GM18951 (cell line): ENCODE measurements at regions not wholly inside any gene's neighbourhood (a gene's known extent, or its start where the extent isn't known, plus 50 kb on each side); places are given as distances from the start of the nearest gene placed in this dataset.

Experiments used
- POLR2A ChIP-seq: IDR thresholded peaks from 4 replicates; pipeline ENCODE4 v1.6.1; 2011; ENCODE audit warnings: mild to moderate bottlenecking; ENCODE audit not compliant: insufficient read length, insufficient read depth; ENCODE audit errors: extremely low read depth
- in situ Hi-C: fragments of 300-500 bp; cut with MboI; formaldehyde crosslinking; loops from one replicate; pipeline ENCODE4 v1.12.0; 2022; ENCODE audit warnings: low sequenced_read_pairs, mixed read lengths, inconsistent platforms; ENCODE audit not compliant: unreplicated experiment

- in situ Hi-C loops, result no loop called here
These were observed 245.5 kb downstream of the REEP3 start for GRCh38 chr10:63766745-63767137.

GRCh38 chr10:63767138-63767801, 246.1 kb downstream of the REEP3 start:
- in situ Hi-C loops, result no loop called here
- TF ChIP-seq POLR2A, result no peak

More at GRCh38 chr10:63766745-63767137, 245.5 kb downstream of the REEP3 start:
- no peak for TF ChIP-seq POLR2A

GRCh38 chr10:63769367-63769766, 248.2 kb downstream of the REEP3 start:
- no peak for TF ChIP-seq POLR2A
- in situ Hi-C loops, result no loop called here

GRCh38 chr10:63770523-63770922, 249.3 kb downstream of the REEP3 start:
- no peak for TF ChIP-seq POLR2A
- in situ Hi-C loops, result no loop called here

- TF ChIP-seq POLR2A, result no peak
- in situ Hi-C loops, result no loop called here
These were observed 251.3 kb downstream of the REEP3 start for GRCh38 chr10:63772491-63772890.

GRCh38 chr10:63773106-63773505, 251.9 kb downstream of the REEP3 start:
- TF ChIP-seq POLR2A, result no peak
- in situ Hi-C loops, result no loop called here

GRCh38 chr10:63773962-63774361, 252.8 kb downstream of the REEP3 start:
- no peak for TF ChIP-seq POLR2A
- in situ Hi-C loops, result no loop called here

GRCh38 chr10:63780101-63780500, 258.9 kb downstream of the REEP3 start:
- in situ Hi-C loops, result no loop called here
- TF ChIP-seq POLR2A, result no peak

- in situ Hi-C loops, result no loop called here
- TF ChIP-seq POLR2A, result no peak
These were observed 260.0 kb downstream of the REEP3 start for GRCh38 chr10:63781226-63781625.

- in situ Hi-C loops, result no loop called here
- no peak for TF ChIP-seq POLR2A
These were observed 262.7 kb downstream of the REEP3 start for GRCh38 chr10:63783882-63784281.

- in situ Hi-C loops, result no loop called here
- no peak for TF ChIP-seq POLR2A
These were observed 267.1 kb downstream of the REEP3 start for GRCh38 chr10:63788152-63788821.

- TF ChIP-seq POLR2A, result no peak
- in situ Hi-C loops, result no loop called here
These were observed 274.1 kb downstream of the REEP3 start for GRCh38 chr10:63795094-63795860.

- in situ Hi-C loops, result no loop called here
- no peak for TF ChIP-seq POLR2A
These were observed 277.6 kb downstream of the REEP3 start for GRCh38 chr10:63798599-63799498.
